ENCODE measurements at regions not wholly inside any gene's neighbourhood (a gene's known extent, or its start where the extent isn't known, plus 50 kb on each side); places are given as distances from the start of the nearest gene placed in this dataset.

DNA sequence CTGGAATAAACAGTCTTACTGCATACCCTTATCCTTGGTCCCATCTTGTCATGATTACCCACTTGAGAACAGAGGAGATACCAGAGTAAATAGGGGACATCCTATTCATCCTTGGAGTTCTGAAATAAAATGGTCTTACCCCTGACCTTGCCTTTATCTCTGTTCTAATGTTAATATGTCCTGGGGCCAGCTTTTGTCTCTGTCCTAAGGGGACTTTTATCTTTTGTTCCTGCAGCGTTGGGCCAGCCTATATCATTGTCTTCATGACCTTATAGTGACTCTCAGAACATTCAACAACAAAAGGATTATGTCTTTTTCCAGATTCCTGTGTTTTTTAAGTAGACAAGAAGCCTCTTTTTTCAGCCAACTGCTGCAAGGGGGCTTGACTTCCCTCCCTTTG, 1057.5 kb downstream of the LRFN5 start:
- no peak overlapping the region for H4K91ac ChIP-seq (ENCODE audit: insufficient read depth, low read depth, low read length)
- BruUV-seq (replicated peaks) = no TSS peak

More for the DNA sequence above, 1057.5 kb downstream of the LRFN5 start:
- TF ChIP-seq RFX5 (IDR thresholded peaks at IDR 0.05; ENCODE audit: low read depth, low read length) (no peak), MAZ (IDR thresholded peaks at IDR 0.05; ENCODE audit: borderline replicate concordance, low read depth, low read length) (no peak), SMC3 (IDR thresholded peaks at IDR 0.05; ENCODE audit: low read depth, low read length) (no peak), NFE2L2 (IDR thresholded peaks at IDR 0.05; ENCODE audit: low read depth, low read length) (no peak), CEBPB (IDR thresholded peaks at IDR 0.05; ENCODE audit: low read depth, low read length) (no peak), MAFK (IDR thresholded peaks at IDR 0.05; ENCODE audit: low read depth, low read length) (no peak), CHD1 (IDR thresholded peaks at IDR 0.05; ENCODE audit: low read depth, low read length) (no peak), BHLHE40 (IDR thresholded peaks at IDR 0.05; ENCODE audit: low read depth, low read length) (no peak), FOS (IDR thresholded peaks at IDR 0.05; ENCODE audit: low read depth, low read length) (no peak), MXI1 (IDR thresholded peaks at IDR 0.05; ENCODE audit: borderline replicate concordance, low read depth, low read length) (no peak), RCOR1 (IDR thresholded peaks at IDR 0.05; ENCODE audit: insufficient replicate concordance, low read length) (no peak), RAD21 (IDR thresholded peaks at IDR 0.05; ENCODE audit: low read length) (no peak), POLR2A (IDR thresholded peaks at IDR 0.05; ENCODE audit: low read depth, low read length) (no peak)
- TF ChIP-seq, protein P1, sequence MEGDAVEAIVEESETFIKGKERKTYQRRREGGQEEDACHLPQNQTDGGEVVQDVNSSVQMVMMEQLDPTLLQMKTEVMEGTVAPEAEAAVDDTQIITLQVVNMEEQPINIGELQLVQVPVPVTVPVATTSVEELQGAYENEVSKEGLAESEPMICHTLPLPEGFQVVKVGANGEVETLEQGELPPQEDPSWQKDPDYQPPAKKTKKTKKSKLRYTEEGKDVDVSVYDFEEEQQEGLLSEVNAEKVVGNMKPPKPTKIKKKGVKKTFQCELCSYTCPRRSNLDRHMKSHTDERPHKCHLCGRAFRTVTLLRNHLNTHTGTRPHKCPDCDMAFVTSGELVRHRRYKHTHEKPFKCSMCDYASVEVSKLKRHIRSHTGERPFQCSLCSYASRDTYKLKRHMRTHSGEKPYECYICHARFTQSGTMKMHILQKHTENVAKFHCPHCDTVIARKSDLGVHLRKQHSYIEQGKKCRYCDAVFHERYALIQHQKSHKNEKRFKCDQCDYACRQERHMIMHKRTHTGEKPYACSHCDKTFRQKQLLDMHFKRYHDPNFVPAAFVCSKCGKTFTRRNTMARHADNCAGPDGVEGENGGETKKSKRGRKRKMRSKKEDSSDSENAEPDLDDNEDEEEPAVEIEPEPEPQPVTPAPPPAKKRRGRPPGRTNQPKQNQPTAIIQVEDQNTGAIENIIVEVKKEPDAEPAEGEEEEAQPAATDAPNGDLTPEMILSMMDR (conservative IDR thresholded peaks at IDR 0.05; ENCODE audit: low read depth, low read length) = no peak
- TF ChIP-seq, protein P2, sequence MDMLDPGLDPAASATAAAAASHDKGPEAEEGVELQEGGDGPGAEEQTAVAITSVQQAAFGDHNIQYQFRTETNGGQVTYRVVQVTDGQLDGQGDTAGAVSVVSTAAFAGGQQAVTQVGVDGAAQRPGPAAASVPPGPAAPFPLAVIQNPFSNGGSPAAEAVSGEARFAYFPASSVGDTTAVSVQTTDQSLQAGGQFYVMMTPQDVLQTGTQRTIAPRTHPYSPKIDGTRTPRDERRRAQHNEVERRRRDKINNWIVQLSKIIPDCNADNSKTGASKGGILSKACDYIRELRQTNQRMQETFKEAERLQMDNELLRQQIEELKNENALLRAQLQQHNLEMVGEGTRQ (IDR thresholded peaks at IDR 0.05; ENCODE audit: low read depth, low read length) = no peak
- TF ChIP-seq, protein P3, sequence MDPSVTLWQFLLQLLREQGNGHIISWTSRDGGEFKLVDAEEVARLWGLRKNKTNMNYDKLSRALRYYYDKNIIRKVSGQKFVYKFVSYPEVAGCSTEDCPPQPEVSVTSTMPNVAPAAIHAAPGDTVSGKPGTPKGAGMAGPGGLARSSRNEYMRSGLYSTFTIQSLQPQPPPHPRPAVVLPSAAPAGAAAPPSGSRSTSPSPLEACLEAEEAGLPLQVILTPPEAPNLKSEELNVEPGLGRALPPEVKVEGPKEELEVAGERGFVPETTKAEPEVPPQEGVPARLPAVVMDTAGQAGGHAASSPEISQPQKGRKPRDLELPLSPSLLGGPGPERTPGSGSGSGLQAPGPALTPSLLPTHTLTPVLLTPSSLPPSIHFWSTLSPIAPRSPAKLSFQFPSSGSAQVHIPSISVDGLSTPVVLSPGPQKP (IDR thresholded peaks at IDR 0.05; ENCODE audit: borderline replicate concordance, low read depth, low read length) = no peak
- no peak overlapping the region for H2AFZ ChIP-seq (replicated peaks; ENCODE audit: low read length, poor library complexity)
- H3K27ac ChIP-seq (ENCODE audit: insufficient read depth, low read length) = no peak overlapping the region
- no peaks in the 10 kb centered on the region for H3K27me3 ChIP-seq (ENCODE audit: control insufficient read depth, insufficient read depth, low read length)
- H2AK9ac ChIP-seq (replicated peaks; ENCODE audit: low read depth, low read length, poor library complexity) = no peak overlapping the region
- H2BK5ac ChIP-seq (ENCODE audit: low read depth, low read length, poor library complexity, severe bottlenecking) = no peak overlapping the region
- ChIA-PET CTCF (no interaction called here), POLR2A (ENCODE audit: unreplicated experiment) (interaction anchor here (0.7 kb wide), 1 partner anchor 594 kb away, joined by 4 read pairs; no protein-coding TSS in a partner anchor)
- DNase-seq (no peak), ATAC-seq (ENCODE audit: low read depth) (no peak)
- in situ Hi-C loops (cut with MboI; ENCODE audit: low sequenced_read_pairs) = no loop called here
- H2AK5ac ChIP-seq (ENCODE audit: low read depth, low read length) = no peak overlapping the region
- H3K79me1 ChIP-seq (ENCODE audit: low read depth in 1 of 2, low read length in 2 of 2) = no peaks in the 10 kb centered on the region
- no peak overlapping the region for H4K5ac ChIP-seq (ENCODE audit: low read depth, low read length)
- H3K9me3 ChIP-seq (ENCODE audit: control insufficient read depth, insufficient read depth, low read length) = no peaks in the 10 kb centered on the region
- no peaks in the 10 kb centered on the region for H3K4me1 ChIP-seq (ENCODE audit: control insufficient read depth, insufficient read depth, low read length)
- no peak overlapping the region for H3K14ac ChIP-seq (replicated peaks; ENCODE audit: low read depth, low read length)
- H4K20me1 ChIP-seq (ENCODE audit: insufficient read depth, low read length) = no peaks in the 10 kb centered on the region
- no peak overlapping the region for H4K8ac ChIP-seq (ENCODE audit: low read depth in 2 of 2, low read length in 2 of 2)
- H3K4me3 ChIP-seq (ENCODE audit: insufficient read depth, low read depth, low read length) = no peak overlapping the region
- H3K4ac ChIP-seq (ENCODE audit: low read depth, low read length) = no peak overlapping the region
- no peak overlapping the region for H2BK15ac ChIP-seq (ENCODE audit: low read depth, low read length)
- H3K4me2 ChIP-seq (ENCODE audit: low read depth, low read length) = no peak overlapping the region
- intact Hi-C loops (cut with micrococcal nuclease) = no loop called here
- no peak overlapping the region for H3K23ac ChIP-seq (ENCODE audit: low read depth, low read length)
- no CpG with 5 or more reads among the region's 1 CpG for WGBS, 2 experiments (ENCODE audit: extremely low coverage in 2 of 2, insufficient read length in 1 of 2)
- H2BK20ac ChIP-seq (ENCODE audit: low read depth, low read length) = no peak overlapping the region
- dilution Hi-C loops (cut with HindIII; ENCODE audit: low sequenced_read_pairs, unreplicated experiment) = no loop called here
- no peak overlapping the region for H2BK120ac ChIP-seq (ENCODE audit: low read depth, low read length)
- H3K9ac ChIP-seq (ENCODE audit: low read depth, low read length) = no peak overlapping the region
- H3K9me1 ChIP-seq (ENCODE audit: insufficient read depth, low read length) = no peaks in the 10 kb centered on the region
- H3K18ac ChIP-seq (ENCODE audit: low read depth, low read length) = no peak overlapping the region
- no peaks in the 10 kb centered on the region for H3K36me3 ChIP-seq (ENCODE audit: control insufficient read depth, insufficient read depth, low read length)
- H3K56ac ChIP-seq (ENCODE audit: extremely low read depth, insufficient read depth, low read length) = no peak overlapping the region
